Uterus (tissue), 3 donors: ENCODE measurements at regions not wholly inside any gene's neighbourhood (a gene's known extent, or its start where the extent isn't known, plus 50 kb on each side); places are given as distances from the start of the nearest gene placed in this dataset.

Source experiments
- DNase-seq, 2 donors: peaks; one replicate each; pipeline ENCODE4 v3.0.0-alpha.2; 2019 to 2020
- H3K27ac ChIP-seq, 2 donors: fragments of 200-600 bp; sonication (generic); 1 replicate in 1 of 2; 2 replicates in 1 of 2; pipeline ENCODE4 v1.5.1; 2016 to 2018
- H3K27me3 ChIP-seq, 2 donors: fragments of 200-600 bp; sonication (generic); one replicate each; pipeline ENCODE4 v1.5.1; 2018 to 2019; ENCODE audit warnings: control low read depth in 1 of 2
- H3K36me3 ChIP-seq, 2 donors: fragments of 200-600 bp; sonication (generic); one replicate each; pipeline ENCODE4 v1.5.1; 2019; ENCODE audit warnings: control low read depth in 1 of 2
- H3K4me1 ChIP-seq, 2 donors: fragments of 200-600 bp; sonication (generic); one replicate each; pipeline ENCODE4 v1.5.1; 2018 to 2019; ENCODE audit warnings: control low read depth in 1 of 2
- H3K4me3 ChIP-seq, 2 donors: fragments of 200-600 bp; sonication (generic); 1 replicate in 1 of 2; 2 replicates in 1 of 2; pipeline ENCODE4 v1.5.1; 2018 to 2019; ENCODE audit warnings: mild to moderate bottlenecking in 1 of 2
- H3K9me3 ChIP-seq, 2 donors: fragments of 200-600 bp; sonication (generic); one replicate each; pipeline ENCODE4 v1.5.1; 2019; ENCODE audit warnings: control low read depth in 1 of 2
- CTCF ChIP-seq, 4 experiments: fragments of 200-600 bp in 2 of 4; fragments of 450-650 bp in 2 of 4; sonication (generic) in 2 of 4; IDR thresholded peaks; one replicate each; pipeline ENCODE4 v1.5.1; 2016 to 2019; ENCODE audit warnings: antibody characterized with exemption in 4 of 4, mild to moderate bottlenecking in 2 of 4, moderate library complexity in 1 of 4
- POLR2A ChIP-seq, 2 donors: fragments of 450-650 bp; IDR thresholded peaks; one replicate each; pipeline ENCODE4 v1.6.1; 2016; ENCODE audit warnings: antibody characterized with exemption in 2 of 2, mild to moderate bottlenecking in 1 of 2, moderate library complexity in 1 of 2
- intact Hi-C: fragments of 100-400 bp; cut with DNase I; formaldehyde crosslinking; loops from one replicate; pipeline ENCODE4 v1.15.1; 2023; ENCODE audit warnings: low total_unique reads
- donor health status: DM: yes; HTN: yes; CAD: no.

GRCh38 chr16:22743401-22743800, 70.6 kb upstream of the HS3ST2 start:
- no peak for DNase-seq
- no peak overlapping the region for H3K27ac ChIP-seq
- intact Hi-C loops = no loop called here

GRCh38 chr16:22751104-22751667, 62.8 kb upstream of the HS3ST2 start:
- intact Hi-C loops = no loop called here

More at GRCh38 chr16:22743401-22743800, 70.6 kb upstream of the HS3ST2 start:
- Histone ChIP-seq H3K4me1 (no peaks in the 10 kb centered on the region), H3K9me3 (no peaks in the 10 kb centered on the region), H3K4me3 (no peak overlapping the region), H3K27me3 (no peaks in the 10 kb centered on the region), H3K36me3 (no peaks in the 10 kb centered on the region)
- TF ChIP-seq POLR2A (IDR thresholded peaks at IDR 0.05) = no peak
- TF ChIP-seq CTCF (IDR thresholded peaks at IDR 0.05) = no peak

GRCh38 chr16:22751685-22752084, 62.3 kb upstream of the HS3ST2 start:
- TF ChIP-seq CTCF (IDR thresholded peaks at IDR 0.05) (no peak), POLR2A (IDR thresholded peaks at IDR 0.05) (no peak)
- Histone ChIP-seq H3K9me3 (no peaks in the 10 kb centered on the region), H3K27me3 (no peaks in the 10 kb centered on the region), H3K4me3 (no peak overlapping the region), H3K4me1 (no peaks in the 10 kb centered on the region), H3K27ac (no peak overlapping the region), H3K36me3 (no peaks in the 10 kb centered on the region)
- intact Hi-C loops = no loop called here
- DNase-seq = no peak

More at GRCh38 chr16:22751104-22751667, 62.8 kb upstream of the HS3ST2 start:
- no peak for TF ChIP-seq CTCF (IDR thresholded peaks at IDR 0.05)
- no peak for TF ChIP-seq POLR2A (IDR thresholded peaks at IDR 0.05)
- Histone ChIP-seq H3K36me3 (no peaks in the 10 kb centered on the region), H3K9me3 (no peaks in the 10 kb centered on the region), H3K4me1 (no peaks in the 10 kb centered on the region), H3K27ac (no peak overlapping the region), H3K27me3 (no peaks in the 10 kb centered on the region), H3K4me3 (no peak overlapping the region)
- DNase-seq = no peak

GRCh38 chr16:22753451-22753850, 60.5 kb upstream of the HS3ST2 start:
- Histone ChIP-seq H3K27ac (no peak overlapping the region), H3K9me3 (no peaks in the 10 kb centered on the region), H3K36me3 (no peaks in the 10 kb centered on the region), H3K27me3 (no peaks in the 10 kb centered on the region), H3K4me3 (no peak overlapping the region), H3K4me1 (no peaks in the 10 kb centered on the region)
- intact Hi-C loops = no loop called here
- no peak for DNase-seq
- no peak for TF ChIP-seq CTCF (IDR thresholded peaks at IDR 0.05)
- no peak for TF ChIP-seq POLR2A (IDR thresholded peaks at IDR 0.05)

- Histone ChIP-seq H3K4me1 (no peaks in the 10 kb centered on the region), H3K4me3 (no peak overlapping the region), H3K27me3 (no peaks in the 10 kb centered on the region), H3K27ac (no peak overlapping the region), H3K36me3 (no peaks in the 10 kb centered on the region), H3K9me3 (no peaks in the 10 kb centered on the region)
- TF ChIP-seq CTCF (IDR thresholded peaks at IDR 0.05) (no peak), POLR2A (IDR thresholded peaks at IDR 0.05) (no peak)
- intact Hi-C loops = no loop called here
- no peak for DNase-seq
Measured at GRCh38 chr16:22754577-22754976, 59.4 kb upstream of the HS3ST2 start.
